ENCODE measurements at regions not wholly inside any gene's neighbourhood (a gene's known extent, or its start where the extent isn't known, plus 50 kb on each side); places are given as distances from the start of the nearest gene placed in this dataset.

- Mint-ChIP-seq H3K4me1 (no peaks in the 10 kb centered on the region), H3K9me3 (peaks cover 3% of the 10 kb centered on the region), H3K4me3 (no peak overlapping the region), H3K27me3 (peaks cover 43% of the 10 kb centered on the region), H3K27ac (no peak overlapping the region), H3K36me3 (no peaks in the 10 kb centered on the region)
- ATAC-seq: no peak
These were observed 92.8 kb upstream of the FOXC1 start for GRCh38 chr6:1516742-1517520.

- Mint-ChIP-seq H3K4me3 (no peak overlapping the region), H3K27me3 (peaks cover 49% of the 10 kb centered on the region), H3K36me3 (no peaks in the 10 kb centered on the region), H3K9me3 (peaks cover 3% of the 10 kb centered on the region), H3K4me1 (no peaks in the 10 kb centered on the region), H3K27ac (no peak overlapping the region)
- ATAC-seq: no peak
These were observed 90.9 kb upstream of the FOXC1 start for GRCh38 chr6:1518855-1519254.

GRCh38 chr6:1519597-1519996 lies 90.1 kb upstream of the FOXC1 start:
- peaks cover 3% of the 10 kb centered on the region for H3K9me3 Mint-ChIP-seq
- H3K36me3 Mint-ChIP-seq: no peaks in the 10 kb centered on the region
- no peaks in the 10 kb centered on the region for H3K4me1 Mint-ChIP-seq
- peaks cover 56% of the 10 kb centered on the region for H3K27me3 Mint-ChIP-seq
- no peak for ATAC-seq
- H3K4me3 Mint-ChIP-seq: no peak overlapping the region
- no peak overlapping the region for H3K27ac Mint-ChIP-seq

GRCh38 chr6:1522779-1523178 lies 86.9 kb upstream of the FOXC1 start:
- Mint-ChIP-seq H3K36me3 (no peaks in the 10 kb centered on the region), H3K9me3 (peaks cover 3% of the 10 kb centered on the region), H3K27me3 (peaks cover 67% of the 10 kb centered on the region), H3K4me1 (no peaks in the 10 kb centered on the region), H3K4me3 (no peak overlapping the region), H3K27ac (no peak overlapping the region)
- no peak for ATAC-seq

- Mint-ChIP-seq H3K27me3 (peaks cover 67% of the 10 kb centered on the region), H3K4me1 (no peaks in the 10 kb centered on the region), H3K4me3 (peak overlapping the region; percentile 18), H3K36me3 (no peaks in the 10 kb centered on the region), H3K27ac (no peak overlapping the region), H3K9me3 (peaks cover 3% of the 10 kb centered on the region)
- no peak for ATAC-seq
These were observed 85.7 kb upstream of the FOXC1 start for GRCh38 chr6:1524040-1524480.

- ATAC-seq: no peak
- Mint-ChIP-seq H3K4me1 (no peaks in the 10 kb centered on the region), H3K4me3 (no peak overlapping the region), H3K27me3 (peaks cover 53% of the 10 kb centered on the region), H3K9me3 (no peaks in the 10 kb centered on the region), H3K36me3 (no peaks in the 10 kb centered on the region), H3K27ac (no peak overlapping the region)
These were observed 84.2 kb upstream of the FOXC1 start for GRCh38 chr6:1525364-1526038.

- H3K4me1 Mint-ChIP-seq: no peaks in the 10 kb centered on the region
These were observed 83.2 kb upstream of the FOXC1 start for GRCh38 chr6:1526398-1527072.

GRCh38 chr6:1527073-1527457 lies 82.7 kb upstream of the FOXC1 start:
- no peaks in the 10 kb centered on the region for H3K9me3 Mint-ChIP-seq
- no peaks in the 10 kb centered on the region for H3K4me1 Mint-ChIP-seq
- no peak overlapping the region for H3K27ac Mint-ChIP-seq
- ATAC-seq: no peak
- no peaks in the 10 kb centered on the region for H3K36me3 Mint-ChIP-seq
- H3K27me3 Mint-ChIP-seq: peaks cover 49% of the 10 kb centered on the region
- no peak overlapping the region for H3K4me3 Mint-ChIP-seq

More at GRCh38 chr6:1526398-1527072, 83.2 kb upstream of the FOXC1 start:
- Mint-ChIP-seq H3K9me3 (no peaks in the 10 kb centered on the region), H3K4me3 (no peak overlapping the region), H3K36me3 (no peaks in the 10 kb centered on the region), H3K27ac (no peak overlapping the region), H3K27me3 (peaks cover 50% of the 10 kb centered on the region)
- ATAC-seq: no peak

- H3K27me3 Mint-ChIP-seq: peaks cover 8% of the 10 kb centered on the region
- H3K9me3 Mint-ChIP-seq: no peaks in the 10 kb centered on the region
- ATAC-seq: no peak
- no peak overlapping the region for H3K27ac Mint-ChIP-seq
- no peaks in the 10 kb centered on the region for H3K4me1 Mint-ChIP-seq
- H3K36me3 Mint-ChIP-seq: no peaks in the 10 kb centered on the region
- H3K4me3 Mint-ChIP-seq: no peak overlapping the region
These were observed 74.4 kb upstream of the FOXC1 start for GRCh38 chr6:1535295-1535694.

- Mint-ChIP-seq H3K27ac (no peak overlapping the region), H3K36me3 (no peaks in the 10 kb centered on the region), H3K4me1 (no peaks in the 10 kb centered on the region), H3K27me3 (peaks cover 12% of the 10 kb centered on the region), H3K9me3 (peaks cover 3% of the 10 kb centered on the region), H3K4me3 (no peak overlapping the region)
- ATAC-seq: no peak
These were observed 72.9 kb upstream of the FOXC1 start for GRCh38 chr6:1536526-1537429.

- H3K4me3 Mint-ChIP-seq: no peak overlapping the region
- ATAC-seq: no peak
- H3K4me1 Mint-ChIP-seq: no peaks in the 10 kb centered on the region
- H3K27me3 Mint-ChIP-seq: peaks cover 13% of the 10 kb centered on the region
- H3K27ac Mint-ChIP-seq: no peak overlapping the region
- H3K9me3 Mint-ChIP-seq: peaks cover 6% of the 10 kb centered on the region
- H3K36me3 Mint-ChIP-seq: no peaks in the 10 kb centered on the region
These were observed 71.3 kb upstream of the FOXC1 start for GRCh38 chr6:1538369-1538768.

GRCh38 chr6:1538810-1539478 lies 70.8 kb upstream of the FOXC1 start:
- no peaks in the 10 kb centered on the region for H3K4me1 Mint-ChIP-seq
- ATAC-seq: peak; percentile 24
- peaks cover 19% of the 10 kb centered on the region for H3K27me3 Mint-ChIP-seq
- no peaks in the 10 kb centered on the region for H3K36me3 Mint-ChIP-seq
- no peak overlapping the region for H3K4me3 Mint-ChIP-seq
- no peak overlapping the region for H3K27ac Mint-ChIP-seq
- peaks cover 10% of the 10 kb centered on the region for H3K9me3 Mint-ChIP-seq

GRCh38 chr6:1540864-1541521 lies 68.7 kb upstream of the FOXC1 start:
- peaks cover 32% of the 10 kb centered on the region for H3K27me3 Mint-ChIP-seq
- no peak overlapping the region for H3K27ac Mint-ChIP-seq
- no peak overlapping the region for H3K4me3 Mint-ChIP-seq
- peaks cover 13% of the 10 kb centered on the region for H3K9me3 Mint-ChIP-seq
- no peaks in the 10 kb centered on the region for H3K4me1 Mint-ChIP-seq
- H3K36me3 Mint-ChIP-seq: no peaks in the 10 kb centered on the region
- ATAC-seq: no peak

GRCh38 chr6:1542335-1542734 lies 67.4 kb upstream of the FOXC1 start:
- no peak for ATAC-seq
- Mint-ChIP-seq H3K36me3 (no peaks in the 10 kb centered on the region), H3K27me3 (peaks cover 34% of the 10 kb centered on the region), H3K4me1 (no peaks in the 10 kb centered on the region), H3K9me3 (peaks cover 13% of the 10 kb centered on the region), H3K27ac (no peak overlapping the region), H3K4me3 (no peak overlapping the region)
